ENCODE measurements at regions not wholly inside any gene's neighbourhood (a gene's known extent, or its start where the extent isn't known, plus 50 kb on each side); places are given as distances from the start of the nearest gene placed in this dataset.

- Histone ChIP-seq H3K4me1 (ENCODE audit: control insufficient read depth, insufficient read depth, low read length) (no peaks in the 10 kb centered on the region), H3K9me3 (ENCODE audit: control insufficient read depth, insufficient read depth, low read length) (no peaks in the 10 kb centered on the region), H2BK20ac (ENCODE audit: low read depth, low read length) (no peak overlapping the region), H3K36me3 (ENCODE audit: control insufficient read depth, insufficient read depth, low read length) (no peaks in the 10 kb centered on the region), H2AK9ac (replicated peaks; ENCODE audit: low read depth, low read length, poor library complexity) (no peak overlapping the region), H3K23ac (ENCODE audit: low read depth, low read length) (no peak overlapping the region), H3K56ac (ENCODE audit: extremely low read depth, insufficient read depth, low read length) (no peak overlapping the region), H3K14ac (replicated peaks; ENCODE audit: low read depth, low read length) (no peak overlapping the region), H4K8ac (ENCODE audit: low read depth in 2 of 2, low read length in 2 of 2) (no peak overlapping the region), H2AK5ac (ENCODE audit: low read depth, low read length) (no peak overlapping the region), H3K4ac (ENCODE audit: low read depth, low read length) (no peak overlapping the region), H2AFZ (replicated peaks; ENCODE audit: low read length, poor library complexity) (no peak overlapping the region), H2BK5ac (ENCODE audit: low read depth, low read length, poor library complexity, severe bottlenecking) (no peak overlapping the region), H3K27me3 (ENCODE audit: control insufficient read depth, insufficient read depth, low read length) (no peaks in the 10 kb centered on the region), H3K79me1 (ENCODE audit: low read depth in 1 of 2, low read length in 2 of 2) (no peaks in the 10 kb centered on the region), H3K9ac (ENCODE audit: low read depth, low read length) (no peak overlapping the region), H3K4me2 (ENCODE audit: low read depth, low read length) (no peak overlapping the region), H3K27ac (ENCODE audit: insufficient read depth, low read length) (no peak overlapping the region), H4K5ac (ENCODE audit: low read depth, low read length) (no peak overlapping the region), H4K91ac (ENCODE audit: insufficient read depth, low read depth, low read length) (no peak overlapping the region), H3K18ac (ENCODE audit: low read depth, low read length) (no peak overlapping the region), H3K9me1 (ENCODE audit: insufficient read depth, low read length) (no peaks in the 10 kb centered on the region), H2BK15ac (ENCODE audit: low read depth, low read length) (no peak overlapping the region), H3K4me3 (ENCODE audit: insufficient read depth, low read depth, low read length) (no peak overlapping the region), H2BK120ac (ENCODE audit: low read depth, low read length) (no peak overlapping the region), H4K20me1 (ENCODE audit: insufficient read depth, low read length) (no peaks in the 10 kb centered on the region)
- BruUV-seq (replicated peaks), result no TSS peak
- WGBS, 2 experiments (ENCODE audit: extremely low coverage in 2 of 2, insufficient read length in 1 of 2), result 60% methylated on average over 1 of the region's 2 CpGs; no CpG with 5 or more reads in 1 of the 2 experiments
- ATAC-seq (ENCODE audit: low read depth) (no peak), DNase-seq (no peak)
- dilution Hi-C loops (cut with HindIII; ENCODE audit: low sequenced_read_pairs, unreplicated experiment) (no loop called here), intact Hi-C loops (cut with micrococcal nuclease) (no loop called here), in situ Hi-C loops (cut with MboI; ENCODE audit: low sequenced_read_pairs) (no loop called here)
- ChIA-PET CTCF (no interaction called here), POLR2A (ENCODE audit: unreplicated experiment) (no interaction called here)
- no peak for TF ChIP-seq USF2 (IDR thresholded peaks at IDR 0.05; ENCODE audit: low read depth, low read length)
- TF ChIP-seq CTCF (conservative IDR thresholded peaks at IDR 0.05; ENCODE audit: low read depth, low read length), result no peak
- no peak for TF ChIP-seq MXI1 (IDR thresholded peaks at IDR 0.05; ENCODE audit: borderline replicate concordance, low read depth, low read length)
- TF ChIP-seq SMC3 (IDR thresholded peaks at IDR 0.05; ENCODE audit: low read depth, low read length), result no peak
- TF ChIP-seq MAFK (IDR thresholded peaks at IDR 0.05; ENCODE audit: low read depth, low read length), result no peak
Observed at GRCh38 chr12:13595536-13596443, 385.6 kb downstream of the GRIN2B start.

Data from IMR-90 (cell line).